HCT116 (cell line): ENCODE measurements at regions not wholly inside any gene's neighbourhood (a gene's known extent, or its start where the extent isn't known, plus 50 kb on each side); places are given as distances from the start of the nearest gene placed in this dataset.

ENCODE experiments used
- ATAC-seq: fragments of 200-7000 bp; cut with Tn5 transposase; 2 replicates; pipeline ENCODE4 v1.9.1; 2020; ENCODE audit warnings: mild to moderate bottlenecking, moderate library complexity
- BruUV-seq: library from RNA; stranded (reverse); fragments of 400-500 nt; replicated peaks from 2 replicates; lab custom pipeline; 2021; lab: Mats Ljungman, UMichigan
- CTCF ChIA-PET: fragments of 300-600 bp; sonication (Branson Sonifier 250); formaldehyde crosslinking; loops from one replicate; lab custom pipeline; 2021; ENCODE audit warnings: antibody characterized with exemption; lab: Charles Lee
- POLR2A ChIA-PET: fragments of 300-600, 350-600 bp; sonication (Branson Sonifier 250); formaldehyde crosslinking; loops from one replicate; lab custom pipeline; 2021; ENCODE audit warnings: antibody characterized with exemption; lab: Charles Lee
- RAD21 ChIA-PET, 2 experiments: fragments of 300-600 bp; sonication (Branson Sonifier 250); formaldehyde crosslinking; loops; one replicate each; lab custom pipeline; 2023; ENCODE audit warnings: low total read pairs in 2 of 2; ENCODE audit not compliant: uncharacterized antibody in 2 of 2, unreplicated experiment in 2 of 2, low non-redundant PET in 1 of 2; lab: Charles Lee
- DNase-seq: peaks from one replicate; pipeline ENCODE4 v3.0.0-alpha.2; 2010; ENCODE audit warnings: low read depth, low spot score
- H2AFZ ChIP-seq: fragments of 200-600 bp; shearing (Covaris generic), sonication (generic); 2 replicates; pipeline ENCODE4 v1.6.1; 2017; ENCODE audit warnings: low read depth, mixed run types, mixed read lengths, antibody characterized with exemption, low read length; ENCODE audit not compliant: poor library complexity, severe bottlenecking
- H3K27ac ChIP-seq: 2 replicates; pipeline ENCODE4 v1.5.1; 2012; ENCODE audit warnings: low read depth, low read length
- H3K27me3 ChIP-seq: fragments of 200-600 bp; sonication (generic); 2 replicates; pipeline ENCODE4 v1.6.1; 2016; ENCODE audit warnings: mixed run types, low read length, mixed read lengths; ENCODE audit not compliant: insufficient read depth
- H3K36me3 ChIP-seq, 2 experiments: fragments of 200-500 bp in 1 of 2; fragments of 200-600 bp in 1 of 2; sonication (Bioruptor generic) in 1 of 2; sonication (generic) in 1 of 2; 2 replicates each; pipeline versions ENCODE4 v1.5.1 to v1.6.1; 2014 to 2016; ENCODE audit warnings: low read length in 2 of 2, inconsistent platforms in 1 of 2, mixed read lengths in 1 of 2, mixed run types in 1 of 2; ENCODE audit not compliant: insufficient read depth in 2 of 2, control insufficient read depth in 1 of 2
- H3K4me1 ChIP-seq, 2 experiments: fragments of 200-600 bp in 1 of 2; sonication (generic) in 1 of 2; 2 replicates each; pipeline versions ENCODE4 v1.5.1 to v1.6.1; 2012 to 2017; ENCODE audit warnings: low read length in 2 of 2, inconsistent platforms in 1 of 2, mild to moderate bottlenecking in 1 of 2, mixed read lengths in 1 of 2, mixed run types in 1 of 2, moderate library complexity in 1 of 2; ENCODE audit not compliant: insufficient read depth in 2 of 2, control insufficient read depth in 1 of 2
- H3K4me2 ChIP-seq: fragments of 200-600 bp; sonication (generic); 2 replicates; pipeline ENCODE4 v1.6.1; 2017; ENCODE audit warnings: mixed run types, low read length, mixed read lengths
- H3K4me3 ChIP-seq, 2 experiments: fragments of 200-600 bp in 1 of 2; sonication (generic) in 1 of 2; replicated peaks in 1 of 2; 2 replicates each; pipeline ENCODE4 v1.5.1; 2011 to 2016; ENCODE audit warnings: low read length in 2 of 2, control low read depth in 1 of 2, low read depth in 1 of 2, mild to moderate bottlenecking in 1 of 2, mixed read lengths in 1 of 2, mixed run types in 1 of 2
- H3K79me2 ChIP-seq: fragments of 200-600 bp; sonication (generic); 2 replicates; pipeline ENCODE4 v1.6.1; 2017; ENCODE audit warnings: mild to moderate bottlenecking, mixed run types, low read length, moderate library complexity, mixed read lengths; ENCODE audit not compliant: insufficient read depth
- H3K9ac ChIP-seq: fragments of 200-600 bp; sonication (generic); 2 replicates; pipeline ENCODE4 v1.6.1; 2016; ENCODE audit warnings: low read length, mixed read lengths
- H3K9me2 ChIP-seq: fragments of 200-600 bp; sonication (generic), shearing (Covaris generic); 2 replicates; pipeline ENCODE4 v1.6.1; 2017; ENCODE audit warnings: mixed run types, mild to moderate bottlenecking, moderate library complexity; ENCODE audit not compliant: insufficient read depth
- H3K9me3 ChIP-seq, 2 experiments: fragments of 200-500 bp in 1 of 2; fragments of 200-600 bp in 1 of 2; sonication (Bioruptor generic) in 1 of 2; sonication (generic) in 1 of 2; 2 replicates each; pipeline ENCODE4 v1.6.1; 2014 to 2017; ENCODE audit warnings: low read length in 2 of 2, mixed read lengths in 2 of 2, inconsistent platforms in 1 of 2, low read depth in 1 of 2, mild to moderate bottlenecking in 1 of 2, mixed run types in 1 of 2, moderate library complexity in 1 of 2; ENCODE audit not compliant: control insufficient read depth in 1 of 2, insufficient read depth in 1 of 2
- H4K20me1 ChIP-seq: fragments of 200-600 bp; sonication (generic), shearing (Covaris generic); 2 replicates; pipeline ENCODE4 v1.6.1; 2017; ENCODE audit warnings: mixed run types, mild to moderate bottlenecking, moderate library complexity; ENCODE audit not compliant: insufficient read depth
- ATF3 ChIP-seq: IDR thresholded peaks from 2 replicates; pipeline ENCODE4 v1.6.1; 2012
- CBX3 ChIP-seq: IDR thresholded peaks from 2 replicates; pipeline ENCODE4 v1.6.1; 2012; ENCODE audit warnings: low read depth
- EZH2phosphoT487 ChIP-seq: fragments of 200-600 bp; IDR thresholded peaks from 2 replicates; pipeline ENCODE4 v1.6.1; 2018; ENCODE audit warnings: antibody characterized with exemption, borderline replicate concordance
- FOSL1 ChIP-seq: IDR thresholded peaks from 2 replicates; pipeline ENCODE4 v1.6.1; 2012; ENCODE audit warnings: low read depth
- JUND ChIP-seq: IDR thresholded peaks from 2 replicates; pipeline ENCODE4 v1.6.1; 2012
- RAD21 ChIP-seq: IDR thresholded peaks from 2 replicates; pipeline ENCODE4 v1.6.1; 2012; ENCODE audit warnings: low read depth, mild to moderate bottlenecking
- SP1 ChIP-seq: IDR thresholded peaks from 2 replicates; pipeline ENCODE4 v1.6.1; 2012; ENCODE audit warnings: low read depth
- TCF7L2 ChIP-seq: IDR thresholded peaks from 2 replicates; pipeline ENCODE4 v1.7.0; 2011; ENCODE audit warnings: borderline replicate concordance, inconsistent platforms; ENCODE audit not compliant: insufficient read depth, insufficient read length; ENCODE audit errors: extremely low read depth
- intact Hi-C: fragments of 100-400 bp; cut with micrococcal nuclease; formaldehyde crosslinking; loops from 2 replicates; pipeline ENCODE4 v1.10.0; 2022

- intact Hi-C loops = no loop called here
Measured at GRCh38 chr2:128654408-128654807, 335.7 kb upstream of the HS6ST1 start.

GRCh38 chr2:128660836-128661235 is 342.2 kb upstream of the HS6ST1 start:
- BruUV-seq = no TSS peak
- POLR2A ChIA-PET = no interaction called here
- Histone ChIP-seq H3K27ac (no peak overlapping the region), H4K20me1 (no peaks in the 10 kb centered on the region), H3K9me2 (no peaks in the 10 kb centered on the region), H3K9me3 (no peaks in the 10 kb centered on the region), H2AFZ (no peak overlapping the region), H3K36me3 (no peaks in the 10 kb centered on the region), H3K79me2 (no peaks in the 10 kb centered on the region), H3K4me1 (no peaks in the 10 kb centered on the region), H3K4me3 (no peak overlapping the region), H3K9ac (no peak overlapping the region), H3K27me3 (peaks cover 15% of the 10 kb centered on the region), H3K4me2 (no peak overlapping the region)
- CTCF ChIA-PET = no interaction called here
- DNase-seq (no peak), ATAC-seq (no peak)
- intact Hi-C loops = no loop called here
- no peak for TF ChIP-seq FOSL1
- TF ChIP-seq SP1 = no peak
- no peak for TF ChIP-seq ATF3
- TF ChIP-seq CBX3 = no peak
- no peak for TF ChIP-seq TCF7L2
- TF ChIP-seq JUND = no peak
- RAD21 ChIA-PET = no interaction called here

More at GRCh38 chr2:128654408-128654807, 335.7 kb upstream of the HS6ST1 start:
- Histone ChIP-seq H3K4me3 (no peak overlapping the region), H3K36me3 (no peaks in the 10 kb centered on the region), H3K4me1 (no peaks in the 10 kb centered on the region), H3K9me2 (no peaks in the 10 kb centered on the region), H3K9me3 (no peaks in the 10 kb centered on the region), H3K27ac (no peak overlapping the region), H3K27me3 (peaks cover 10% of the 10 kb centered on the region), H3K9ac (no peak overlapping the region), H2AFZ (no peak overlapping the region), H3K79me2 (no peaks in the 10 kb centered on the region), H3K4me2 (no peak overlapping the region), H4K20me1 (no peaks in the 10 kb centered on the region; the same call in 1 of the 2 replicates)
- DNase-seq (no peak), ATAC-seq (no peak)
- ChIA-PET POLR2A (no interaction called here), CTCF (no interaction called here), RAD21 (no interaction called here)
- no peak for TF ChIP-seq TCF7L2
- TF ChIP-seq EZH2phosphoT487 = no peak
- TF ChIP-seq RAD21 = no peak
- BruUV-seq = no TSS peak
